ENCODE measurements at regions not wholly inside any gene's neighbourhood (a gene's known extent, or its start where the extent isn't known, plus 50 kb on each side); places are given as distances from the start of the nearest gene placed in this dataset.

DNA sequence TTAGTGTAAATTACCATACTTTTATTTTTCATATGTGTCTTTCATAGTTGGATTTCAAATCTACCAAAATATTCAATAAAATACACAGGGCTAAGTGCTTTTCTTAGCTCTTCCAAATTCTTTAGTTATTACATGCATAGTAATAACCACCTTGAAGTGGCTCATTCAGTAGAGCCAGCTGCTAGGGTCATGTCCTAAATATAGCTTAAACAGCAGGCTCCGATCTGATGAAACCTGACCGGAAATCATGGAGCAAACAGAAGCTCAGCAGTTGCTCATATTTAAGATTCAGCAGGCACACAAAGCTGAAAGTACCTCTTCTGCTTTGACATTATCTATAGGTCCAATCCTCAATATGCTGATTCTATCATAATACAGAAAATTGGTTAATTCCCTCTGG lies 1470.4 kb downstream of the ADGRL3 start:
- no peak overlapping the region for H3K9ac ChIP-seq (ENCODE audit: low read depth, low read length)
- H2BK5ac ChIP-seq (ENCODE audit: low read depth, low read length, poor library complexity, severe bottlenecking): no peak overlapping the region
- TF ChIP-seq MAZ (IDR thresholded peaks at IDR 0.05; ENCODE audit: borderline replicate concordance, low read depth, low read length): no peak
- TF ChIP-seq RCOR1 (IDR thresholded peaks at IDR 0.05; ENCODE audit: insufficient replicate concordance, low read length): no peak
- TF ChIP-seq NFE2L2 (IDR thresholded peaks at IDR 0.05; ENCODE audit: low read depth, low read length): no peak
- TF ChIP-seq MXI1 (IDR thresholded peaks at IDR 0.05; ENCODE audit: borderline replicate concordance, low read depth, low read length): no peak
- TF ChIP-seq MAFK (IDR thresholded peaks at IDR 0.05; ENCODE audit: low read depth, low read length): no peak
- TF ChIP-seq CHD1 (IDR thresholded peaks at IDR 0.05; ENCODE audit: low read depth, low read length): no peak
- TF ChIP-seq, protein P1, sequence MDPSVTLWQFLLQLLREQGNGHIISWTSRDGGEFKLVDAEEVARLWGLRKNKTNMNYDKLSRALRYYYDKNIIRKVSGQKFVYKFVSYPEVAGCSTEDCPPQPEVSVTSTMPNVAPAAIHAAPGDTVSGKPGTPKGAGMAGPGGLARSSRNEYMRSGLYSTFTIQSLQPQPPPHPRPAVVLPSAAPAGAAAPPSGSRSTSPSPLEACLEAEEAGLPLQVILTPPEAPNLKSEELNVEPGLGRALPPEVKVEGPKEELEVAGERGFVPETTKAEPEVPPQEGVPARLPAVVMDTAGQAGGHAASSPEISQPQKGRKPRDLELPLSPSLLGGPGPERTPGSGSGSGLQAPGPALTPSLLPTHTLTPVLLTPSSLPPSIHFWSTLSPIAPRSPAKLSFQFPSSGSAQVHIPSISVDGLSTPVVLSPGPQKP (IDR thresholded peaks at IDR 0.05; ENCODE audit: borderline replicate concordance, low read depth, low read length): no peak
- TF ChIP-seq RAD21 (IDR thresholded peaks at IDR 0.05; ENCODE audit: low read length): no peak
- TF ChIP-seq POLR2A (IDR thresholded peaks at IDR 0.05; ENCODE audit: low read depth, low read length): no peak
- no peak for TF ChIP-seq RFX5 (IDR thresholded peaks at IDR 0.05; ENCODE audit: low read depth, low read length)
- TF ChIP-seq, protein P2, sequence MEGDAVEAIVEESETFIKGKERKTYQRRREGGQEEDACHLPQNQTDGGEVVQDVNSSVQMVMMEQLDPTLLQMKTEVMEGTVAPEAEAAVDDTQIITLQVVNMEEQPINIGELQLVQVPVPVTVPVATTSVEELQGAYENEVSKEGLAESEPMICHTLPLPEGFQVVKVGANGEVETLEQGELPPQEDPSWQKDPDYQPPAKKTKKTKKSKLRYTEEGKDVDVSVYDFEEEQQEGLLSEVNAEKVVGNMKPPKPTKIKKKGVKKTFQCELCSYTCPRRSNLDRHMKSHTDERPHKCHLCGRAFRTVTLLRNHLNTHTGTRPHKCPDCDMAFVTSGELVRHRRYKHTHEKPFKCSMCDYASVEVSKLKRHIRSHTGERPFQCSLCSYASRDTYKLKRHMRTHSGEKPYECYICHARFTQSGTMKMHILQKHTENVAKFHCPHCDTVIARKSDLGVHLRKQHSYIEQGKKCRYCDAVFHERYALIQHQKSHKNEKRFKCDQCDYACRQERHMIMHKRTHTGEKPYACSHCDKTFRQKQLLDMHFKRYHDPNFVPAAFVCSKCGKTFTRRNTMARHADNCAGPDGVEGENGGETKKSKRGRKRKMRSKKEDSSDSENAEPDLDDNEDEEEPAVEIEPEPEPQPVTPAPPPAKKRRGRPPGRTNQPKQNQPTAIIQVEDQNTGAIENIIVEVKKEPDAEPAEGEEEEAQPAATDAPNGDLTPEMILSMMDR (conservative IDR thresholded peaks at IDR 0.05; ENCODE audit: low read depth, low read length): no peak
- TF ChIP-seq, protein P3, sequence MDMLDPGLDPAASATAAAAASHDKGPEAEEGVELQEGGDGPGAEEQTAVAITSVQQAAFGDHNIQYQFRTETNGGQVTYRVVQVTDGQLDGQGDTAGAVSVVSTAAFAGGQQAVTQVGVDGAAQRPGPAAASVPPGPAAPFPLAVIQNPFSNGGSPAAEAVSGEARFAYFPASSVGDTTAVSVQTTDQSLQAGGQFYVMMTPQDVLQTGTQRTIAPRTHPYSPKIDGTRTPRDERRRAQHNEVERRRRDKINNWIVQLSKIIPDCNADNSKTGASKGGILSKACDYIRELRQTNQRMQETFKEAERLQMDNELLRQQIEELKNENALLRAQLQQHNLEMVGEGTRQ (IDR thresholded peaks at IDR 0.05; ENCODE audit: low read depth, low read length): no peak
- no peak for TF ChIP-seq CEBPB (IDR thresholded peaks at IDR 0.05; ENCODE audit: low read depth, low read length)
- no peak for TF ChIP-seq BHLHE40 (IDR thresholded peaks at IDR 0.05; ENCODE audit: low read depth, low read length)
- TF ChIP-seq SMC3 (IDR thresholded peaks at IDR 0.05; ENCODE audit: low read depth, low read length): no peak
- no peak for TF ChIP-seq FOS (IDR thresholded peaks at IDR 0.05; ENCODE audit: low read depth, low read length)
- H3K23ac ChIP-seq (ENCODE audit: low read depth, low read length): no peak overlapping the region
- H3K4me3 ChIP-seq (ENCODE audit: insufficient read depth, low read depth, low read length): no peak overlapping the region
- peaks cover 2% of the 10 kb centered on the region; the same call in 1 of the 2 replicates for H3K9me3 ChIP-seq (ENCODE audit: control insufficient read depth, insufficient read depth, low read length)
- no peak overlapping the region for H3K18ac ChIP-seq (ENCODE audit: low read depth, low read length)
- no peak overlapping the region for H3K56ac ChIP-seq (ENCODE audit: extremely low read depth, insufficient read depth, low read length)
- no peak overlapping the region for H2AK5ac ChIP-seq (ENCODE audit: low read depth, low read length)
- intact Hi-C loops (cut with micrococcal nuclease): no loop called here
- no peak for ATAC-seq (ENCODE audit: low read depth)
- POLR2A ChIA-PET (ENCODE audit: unreplicated experiment): no interaction called here
- BruUV-seq (replicated peaks): no TSS peak
- no peak overlapping the region for H3K4ac ChIP-seq (ENCODE audit: low read depth, low read length)
- WGBS, 2 experiments (ENCODE audit: extremely low coverage in 2 of 2, insufficient read length in 1 of 2): no CpG with 5 or more reads among the region's 2 CpGs
- no peak overlapping the region for H3K4me2 ChIP-seq (ENCODE audit: low read depth, low read length)
- no peak overlapping the region for H2BK15ac ChIP-seq (ENCODE audit: low read depth, low read length)
- H3K27ac ChIP-seq (ENCODE audit: insufficient read depth, low read length): no peak overlapping the region
- H2AK9ac ChIP-seq (replicated peaks; ENCODE audit: low read depth, low read length, poor library complexity): no peak overlapping the region
- H3K79me1 ChIP-seq (ENCODE audit: low read depth in 1 of 2, low read length in 2 of 2): no peaks in the 10 kb centered on the region
- H2AFZ ChIP-seq (replicated peaks; ENCODE audit: low read length, poor library complexity): no peak overlapping the region
- H3K27me3 ChIP-seq (ENCODE audit: control insufficient read depth, insufficient read depth, low read length): no peaks in the 10 kb centered on the region
- H4K91ac ChIP-seq (ENCODE audit: insufficient read depth, low read depth, low read length): no peak overlapping the region
- no peak overlapping the region for H4K8ac ChIP-seq (ENCODE audit: low read depth in 2 of 2, low read length in 2 of 2)
- H3K14ac ChIP-seq (replicated peaks; ENCODE audit: low read depth, low read length): no peak overlapping the region
- no peak for DNase-seq
- H4K20me1 ChIP-seq (ENCODE audit: insufficient read depth, low read length): no peaks in the 10 kb centered on the region
- CTCF ChIA-PET: no interaction called here
- in situ Hi-C loops (cut with MboI; ENCODE audit: low sequenced_read_pairs): no loop called here
- H3K36me3 ChIP-seq (ENCODE audit: control insufficient read depth, insufficient read depth, low read length): no peaks in the 10 kb centered on the region
- H3K4me1 ChIP-seq (ENCODE audit: control insufficient read depth, insufficient read depth, low read length): no peaks in the 10 kb centered on the region
- no peak overlapping the region for H2BK20ac ChIP-seq (ENCODE audit: low read depth, low read length)
- dilution Hi-C loops (cut with HindIII; ENCODE audit: low sequenced_read_pairs, unreplicated experiment): no loop called here
- no peaks in the 10 kb centered on the region for H3K9me1 ChIP-seq (ENCODE audit: insufficient read depth, low read length)
- no peak overlapping the region for H2BK120ac ChIP-seq (ENCODE audit: low read depth, low read length)
- H4K5ac ChIP-seq (ENCODE audit: low read depth, low read length): no peak overlapping the region

All from IMR-90 (cell line).